GM23338 (cell line): ENCODE measurements at regions not wholly inside any gene's neighbourhood (a gene's known extent, or its start where the extent isn't known, plus 50 kb on each side); places are given as distances from the start of the nearest gene placed in this dataset.

Source experiments
- CREB1 ChIP-seq: fragments of 250-450 bp; sonication (Bioruptor Pico); IDR thresholded peaks from 2 replicates; pipeline ENCODE4 v1.5.0; 2020; ENCODE audit warnings: low read depth, mild to moderate bottlenecking, moderate library complexity
- CTCF ChIP-seq, 2 experiments: fragments of 200-600 bp in 1 of 2; sonication (generic) in 1 of 2; conservative IDR thresholded peaks; 2 replicates each; pipeline versions ENCODE4 v1.5.1 to v1.6.1; 2016 to 2017; ENCODE audit warnings: antibody characterized with exemption in 2 of 2, low read depth in 2 of 2, mild to moderate bottlenecking in 2 of 2, moderate library complexity in 1 of 2
- EZH2 ChIP-seq: fragments of 200-600 bp; sonication (generic); IDR thresholded peaks from one replicate; pipeline ENCODE4 v1.8.0; 2017; ENCODE audit warnings: antibody characterized with exemption, mild to moderate bottlenecking, low read depth; ENCODE audit not compliant: unreplicated experiment
- EZH2phosphoT487 ChIP-seq: fragments of 200-600 bp; sonication (generic); IDR thresholded peaks from one replicate; pipeline ENCODE4 v1.8.1; 2018; ENCODE audit warnings: antibody characterized with exemption; ENCODE audit not compliant: unreplicated experiment
- JUNB ChIP-seq: IDR thresholded peaks from one replicate; pipeline ENCODE4 v1.6.1; 2016; ENCODE audit warnings: antibody characterized with exemption; ENCODE audit not compliant: unreplicated experiment
- POLR2AphosphoS5 ChIP-seq: IDR thresholded peaks from 2 replicates; pipeline ENCODE4 v1.6.1; 2016; ENCODE audit warnings: antibody characterized with exemption, low read depth
- STAT1 ChIP-seq: IDR thresholded peaks from one replicate; pipeline ENCODE4 v1.6.1; 2016; ENCODE audit warnings: antibody characterized with exemption; ENCODE audit not compliant: unreplicated experiment
- ZNF114 ChIP-seq: fragments of 250-450 bp; sonication (Bioruptor Pico); IDR thresholded peaks from 2 replicates; pipeline ENCODE4 v1.5.0; 2020; ENCODE audit warnings: mild to moderate bottlenecking, moderate library complexity
- ZNF331 ChIP-seq: fragments of 250-450 bp; sonication (Bioruptor Pico); IDR thresholded peaks from 2 replicates; pipeline ENCODE4 v1.5.0; 2020; ENCODE audit warnings: low read depth, mild to moderate bottlenecking, moderate library complexity
- TF ChIP-seq, protein P1 (sequence below): IDR thresholded peaks from one replicate; pipeline ENCODE4 v1.6.1; 2018; ENCODE audit warnings: antibody characterized with exemption; ENCODE audit not compliant: unreplicated experiment
- TF ChIP-seq, protein P2 (sequence below): fragments of 250-450 bp; sonication (Bioruptor Pico); IDR thresholded peaks from 2 replicates; pipeline ENCODE4 v1.5.0; 2020; ENCODE audit warnings: mild to moderate bottlenecking, moderate library complexity
- TF ChIP-seq, protein P3 (sequence below): IDR thresholded peaks from 2 replicates; pipeline ENCODE4 v1.6.1; 2016; ENCODE audit warnings: antibody characterized with exemption

DNA sequence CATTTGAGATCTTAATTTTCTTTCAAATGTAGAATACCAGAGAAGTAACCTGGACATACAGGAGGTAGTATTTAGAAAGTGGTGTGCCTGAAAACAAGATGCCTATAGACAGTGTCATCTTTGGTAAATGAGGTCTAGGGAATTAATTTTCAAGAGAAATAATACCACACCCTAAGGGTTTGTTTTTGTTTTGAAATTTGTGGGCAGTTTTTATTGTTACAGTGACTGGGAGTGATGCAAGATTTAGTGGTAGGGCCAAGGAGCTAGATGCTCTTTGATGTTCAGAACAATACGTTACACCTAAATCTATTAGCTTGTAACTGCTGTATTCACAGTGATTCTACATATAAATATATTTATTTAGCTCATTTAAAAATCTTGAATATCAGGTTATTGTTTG, 856.5 kb upstream of the MAP3K7 start:
- TF ChIP-seq CTCF (conservative IDR thresholded peaks at IDR 0.05; ENCODE audit: low read depth in 2 of 2): no peak
- TF ChIP-seq EZH2: no peak
- TF ChIP-seq JUNB: no peak
- TF ChIP-seq, protein P1, sequence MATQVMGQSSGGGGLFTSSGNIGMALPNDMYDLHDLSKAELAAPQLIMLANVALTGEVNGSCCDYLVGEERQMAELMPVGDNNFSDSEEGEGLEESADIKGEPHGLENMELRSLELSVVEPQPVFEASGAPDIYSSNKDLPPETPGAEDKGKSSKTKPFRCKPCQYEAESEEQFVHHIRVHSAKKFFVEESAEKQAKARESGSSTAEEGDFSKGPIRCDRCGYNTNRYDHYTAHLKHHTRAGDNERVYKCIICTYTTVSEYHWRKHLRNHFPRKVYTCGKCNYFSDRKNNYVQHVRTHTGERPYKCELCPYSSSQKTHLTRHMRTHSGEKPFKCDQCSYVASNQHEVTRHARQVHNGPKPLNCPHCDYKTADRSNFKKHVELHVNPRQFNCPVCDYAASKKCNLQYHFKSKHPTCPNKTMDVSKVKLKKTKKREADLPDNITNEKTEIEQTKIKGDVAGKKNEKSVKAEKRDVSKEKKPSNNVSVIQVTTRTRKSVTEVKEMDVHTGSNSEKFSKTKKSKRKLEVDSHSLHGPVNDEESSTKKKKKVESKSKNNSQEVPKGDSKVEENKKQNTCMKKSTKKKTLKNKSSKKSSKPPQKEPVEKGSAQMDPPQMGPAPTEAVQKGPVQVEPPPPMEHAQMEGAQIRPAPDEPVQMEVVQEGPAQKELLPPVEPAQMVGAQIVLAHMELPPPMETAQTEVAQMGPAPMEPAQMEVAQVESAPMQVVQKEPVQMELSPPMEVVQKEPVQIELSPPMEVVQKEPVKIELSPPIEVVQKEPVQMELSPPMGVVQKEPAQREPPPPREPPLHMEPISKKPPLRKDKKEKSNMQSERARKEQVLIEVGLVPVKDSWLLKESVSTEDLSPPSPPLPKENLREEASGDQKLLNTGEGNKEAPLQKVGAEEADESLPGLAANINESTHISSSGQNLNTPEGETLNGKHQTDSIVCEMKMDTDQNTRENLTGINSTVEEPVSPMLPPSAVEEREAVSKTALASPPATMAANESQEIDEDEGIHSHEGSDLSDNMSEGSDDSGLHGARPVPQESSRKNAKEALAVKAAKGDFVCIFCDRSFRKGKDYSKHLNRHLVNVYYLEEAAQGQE: no peak
- TF ChIP-seq POLR2AphosphoS5: no peak
- no peak for TF ChIP-seq STAT1
- TF ChIP-seq CREB1: no peak
- TF ChIP-seq EZH2phosphoT487: no peak
- no peak for TF ChIP-seq ZNF114 (CRISPR knock-in tag)
- TF ChIP-seq, protein P2, sequence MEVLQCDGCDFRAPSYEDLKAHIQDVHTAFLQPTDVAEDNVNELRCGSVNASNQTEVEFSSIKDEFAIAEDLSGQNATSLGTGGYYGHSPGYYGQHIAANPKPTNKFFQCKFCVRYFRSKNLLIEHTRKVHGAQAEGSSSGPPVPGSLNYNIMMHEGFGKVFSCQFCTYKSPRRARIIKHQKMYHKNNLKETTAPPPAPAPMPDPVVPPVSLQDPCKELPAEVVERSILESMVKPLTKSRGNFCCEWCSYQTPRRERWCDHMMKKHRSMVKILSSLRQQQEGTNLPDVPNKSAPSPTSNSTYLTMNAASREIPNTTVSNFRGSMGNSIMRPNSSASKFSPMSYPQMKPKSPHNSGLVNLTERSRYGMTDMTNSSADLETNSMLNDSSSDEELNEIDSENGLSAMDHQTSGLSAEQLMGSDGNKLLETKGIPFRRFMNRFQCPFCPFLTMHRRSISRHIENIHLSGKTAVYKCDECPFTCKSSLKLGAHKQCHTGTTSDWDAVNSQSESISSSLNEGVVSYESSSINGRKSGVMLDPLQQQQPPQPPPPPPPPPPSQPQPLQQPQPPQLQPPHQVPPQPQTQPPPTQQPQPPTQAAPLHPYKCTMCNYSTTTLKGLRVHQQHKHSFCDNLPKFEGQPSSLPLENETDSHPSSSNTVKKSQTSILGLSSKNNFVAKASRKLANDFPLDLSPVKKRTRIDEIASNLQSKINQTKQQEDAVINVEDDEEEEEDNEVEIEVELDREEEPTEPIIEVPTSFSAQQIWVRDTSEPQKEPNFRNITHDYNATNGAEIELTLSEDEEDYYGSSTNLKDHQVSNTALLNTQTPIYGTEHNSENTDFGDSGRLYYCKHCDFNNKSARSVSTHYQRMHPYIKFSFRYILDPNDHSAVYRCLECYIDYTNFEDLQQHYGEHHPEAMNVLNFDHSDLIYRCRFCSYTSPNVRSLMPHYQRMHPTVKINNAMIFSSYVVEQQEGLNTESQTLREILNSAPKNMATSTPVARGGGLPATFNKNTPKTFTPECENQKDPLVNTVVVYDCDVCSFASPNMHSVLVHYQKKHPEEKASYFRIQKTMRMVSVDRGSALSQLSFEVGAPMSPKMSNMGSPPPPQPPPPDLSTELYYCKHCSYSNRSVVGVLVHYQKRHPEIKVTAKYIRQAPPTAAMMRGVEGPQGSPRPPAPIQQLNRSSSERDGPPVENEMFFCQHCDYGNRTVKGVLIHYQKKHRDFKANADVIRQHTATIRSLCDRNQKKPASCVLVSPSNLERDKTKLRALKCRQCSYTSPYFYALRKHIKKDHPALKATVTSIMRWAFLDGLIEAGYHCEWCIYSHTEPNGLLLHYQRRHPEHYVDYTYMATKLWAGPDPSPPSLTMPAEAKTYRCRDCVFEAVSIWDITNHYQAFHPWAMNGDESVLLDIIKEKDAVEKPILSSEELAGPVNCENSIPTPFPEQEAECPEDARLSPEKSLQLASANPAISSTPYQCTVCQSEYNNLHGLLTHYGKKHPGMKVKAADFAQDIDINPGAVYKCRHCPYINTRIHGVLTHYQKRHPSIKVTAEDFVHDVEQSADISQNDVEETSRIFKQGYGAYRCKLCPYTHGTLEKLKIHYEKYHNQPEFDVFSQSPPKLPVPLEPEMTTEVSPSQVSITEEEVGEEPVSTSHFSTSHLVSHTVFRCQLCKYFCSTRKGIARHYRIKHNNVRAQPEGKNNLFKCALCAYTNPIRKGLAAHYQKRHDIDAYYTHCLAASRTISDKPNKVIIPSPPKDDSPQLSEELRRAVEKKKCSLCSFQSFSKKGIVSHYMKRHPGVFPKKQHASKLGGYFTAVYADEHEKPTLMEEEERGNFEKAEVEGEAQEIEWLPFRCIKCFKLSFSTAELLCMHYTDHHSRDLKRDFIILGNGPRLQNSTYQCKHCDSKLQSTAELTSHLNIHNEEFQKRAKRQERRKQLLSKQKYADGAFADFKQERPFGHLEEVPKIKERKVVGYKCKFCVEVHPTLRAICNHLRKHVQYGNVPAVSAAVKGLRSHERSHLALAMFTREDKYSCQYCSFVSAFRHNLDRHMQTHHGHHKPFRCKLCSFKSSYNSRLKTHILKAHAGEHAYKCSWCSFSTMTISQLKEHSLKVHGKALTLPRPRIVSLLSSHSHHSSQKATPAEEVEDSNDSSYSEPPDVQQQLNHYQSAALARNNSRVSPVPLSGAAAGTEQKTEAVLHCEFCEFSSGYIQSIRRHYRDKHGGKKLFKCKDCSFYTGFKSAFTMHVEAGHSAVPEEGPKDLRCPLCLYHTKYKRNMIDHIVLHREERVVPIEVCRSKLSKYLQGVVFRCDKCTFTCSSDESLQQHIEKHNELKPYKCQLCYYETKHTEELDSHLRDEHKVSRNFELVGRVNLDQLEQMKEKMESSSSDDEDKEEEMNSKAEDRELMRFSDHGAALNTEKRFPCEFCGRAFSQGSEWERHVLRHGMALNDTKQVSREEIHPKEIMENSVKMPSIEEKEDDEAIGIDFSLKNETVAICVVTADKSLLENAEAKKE (CRISPR knock-in tag): no peak
- TF ChIP-seq, protein P3, sequence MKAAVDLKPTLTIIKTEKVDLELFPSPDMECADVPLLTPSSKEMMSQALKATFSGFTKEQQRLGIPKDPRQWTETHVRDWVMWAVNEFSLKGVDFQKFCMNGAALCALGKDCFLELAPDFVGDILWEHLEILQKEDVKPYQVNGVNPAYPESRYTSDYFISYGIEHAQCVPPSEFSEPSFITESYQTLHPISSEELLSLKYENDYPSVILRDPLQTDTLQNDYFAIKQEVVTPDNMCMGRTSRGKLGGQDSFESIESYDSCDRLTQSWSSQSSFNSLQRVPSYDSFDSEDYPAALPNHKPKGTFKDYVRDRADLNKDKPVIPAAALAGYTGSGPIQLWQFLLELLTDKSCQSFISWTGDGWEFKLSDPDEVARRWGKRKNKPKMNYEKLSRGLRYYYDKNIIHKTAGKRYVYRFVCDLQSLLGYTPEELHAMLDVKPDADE: no peak
- no peak for TF ChIP-seq ZNF331 (CRISPR knock-in tag)
